Coronary artery (tissue), 2 donors: ENCODE measurements at regions not wholly inside any gene's neighbourhood (a gene's known extent, or its start where the extent isn't known, plus 50 kb on each side); places are given as distances from the start of the nearest gene placed in this dataset.
"Not testable (repeated sequence)": the region's sequence is repeated elsewhere in the genome, so short reads cannot be mapped to it uniquely, and the experiment has no call there.

ENCODE experiments used
- DNase-seq: peaks from one replicate; pipeline ENCODE4 v3.0.0-alpha.2; 2017; ENCODE audit warnings: low spot score
- H3K27ac ChIP-seq, 2 donors: fragments of 200-600 bp; sonication (generic); one replicate each; pipeline ENCODE4 v1.5.1; 2016 to 2019
- H3K4me3 ChIP-seq: fragments of 200-600 bp; sonication (generic); 2 replicates; pipeline ENCODE4 v1.5.1; 2016; ENCODE audit warnings: mild to moderate bottlenecking, moderate library complexity
- CTCF ChIP-seq: fragments of 200-600 bp; sonication (generic); IDR thresholded peaks from one replicate; pipeline ENCODE4 v1.5.1; 2019; ENCODE audit warnings: antibody characterized with exemption

GRCh38 chr4:155582041-155582440, 84.6 kb upstream of the GUCY1A1 start:
- Histone ChIP-seq H3K27ac (no peak overlapping the region), H3K4me3 (no peak overlapping the region)
- no peak for DNase-seq
- no peak for TF ChIP-seq CTCF

- no peak overlapping the region for H3K27ac ChIP-seq
- H3K4me3 ChIP-seq = no peak overlapping the region
- no peak for DNase-seq
- TF ChIP-seq CTCF = no peak
Observed at GRCh38 chr4:155578726-155579370, 87.8 kb upstream of the GUCY1A1 start.

- TF ChIP-seq CTCF = no peak
- no peak overlapping the region for H3K4me3 ChIP-seq
- no peak for DNase-seq
- H3K27ac ChIP-seq = no peak overlapping the region
Observed at GRCh38 chr4:155578219-155578618, 88.4 kb upstream of the GUCY1A1 start.

GRCh38 chr4:155574329-155574728, 92.3 kb upstream of the GUCY1A1 start:
- DNase-seq, H3K27ac ChIP-seq, H3K4me3 ChIP-seq: not testable (repeated sequence)

- Histone ChIP-seq H3K4me3 (no peak overlapping the region), H3K27ac (no peak overlapping the region)
- TF ChIP-seq CTCF = no peak
- DNase-seq = no peak
Observed at GRCh38 chr4:155573126-155573525, 93.5 kb upstream of the GUCY1A1 start.

- no peak for TF ChIP-seq CTCF
- H3K27ac ChIP-seq = no peak overlapping the region
- no peak overlapping the region for H3K4me3 ChIP-seq
- DNase-seq = no peak
Observed at GRCh38 chr4:155572106-155572703, 94.4 kb upstream of the GUCY1A1 start.

GRCh38 chr4:155571184-155571944, 95.3 kb upstream of the GUCY1A1 start:
- Histone ChIP-seq H3K4me3 (no peak overlapping the region), H3K27ac (no peak overlapping the region)
- DNase-seq = no peak
- no peak for TF ChIP-seq CTCF
